ENCODE measurements at regions not wholly inside any gene's neighbourhood (a gene's known extent, or its start where the extent isn't known, plus 50 kb on each side); places are given as distances from the start of the nearest gene placed in this dataset.

GRCh38 chr1:55886856-55887712 lies 671.9 kb upstream of the USP24 start (continued):
- TF ChIP-seq FOXP4 (CRISPR knock-in tag; IDR thresholded peaks at IDR 0.05): no peak

- POLR2A ChIA-PET: no interaction called here
Measured at GRCh38 chr1:55885619-55886018, 670.5 kb upstream of the USP24 start.

More at GRCh38 chr1:55885619-55886018, 670.5 kb upstream of the USP24 start:
- intact Hi-C loops (cut with micrococcal nuclease; ENCODE audit: unreplicated experiment) (no loop called here), in situ Hi-C loops (cut with HindIII; ENCODE audit: extremely low pct_ligation_motif_present, low pct_unique_long_range_greater_than_20kb) (loop anchor here (25.0 kb wide), 1 partner anchor 398 kb away; no protein-coding TSS in a partner anchor)
- Histone ChIP-seq H4K20me1 (ENCODE audit: insufficient read depth, low read length) (no peaks in the 10 kb centered on the region), H3K27me3 (ENCODE audit: control insufficient read depth in 1 of 2, insufficient read depth in 2 of 2, low read length in 2 of 2) (no peaks in the 10 kb centered on the region; a peak in 1 of 5 replicates), H3K79me2 (ENCODE audit: insufficient read depth, low read length) (no peaks in the 10 kb centered on the region), H3K9ac (ENCODE audit: insufficient read depth, low read depth, low read length) (no peak overlapping the region), H3K4me2 (ENCODE audit: low read depth, low read length) (no peak overlapping the region), H3K4me1 (ENCODE audit: insufficient read depth, low read length) (no peaks in the 10 kb centered on the region), H3K27ac (ENCODE audit: extremely low read length, insufficient read depth, low read length) (no peak overlapping the region), H3K36me3 (replicated peaks in 1 of 2; ENCODE audit: control insufficient read depth in 1 of 2, insufficient read depth in 2 of 2, low read length in 2 of 2) (no peaks in the 10 kb centered on the region), H3K4me3 (replicated peaks in 1 of 3; ENCODE audit: insufficient read depth in 1 of 3, low read depth in 2 of 3, low read length in 3 of 3) (no peak overlapping the region), H3K9me3 (ENCODE audit: low read length) (no peaks in the 10 kb centered on the region), H2AFZ (ENCODE audit: low read length) (no peak overlapping the region)
- FAIRE-seq: no peak
- CTCF ChIA-PET (ENCODE audit: low intra/inter-chr PET ratio, low total read pairs): no interaction called here
- WGBS (ENCODE audit: low lambda C conversion rate): 10% methylated on average over 2 of the region's 2 CpGs
- ATAC-seq: no peak
- TF ChIP-seq SRSF9 (IDR thresholded peaks at IDR 0.05; ENCODE audit: borderline replicate concordance, insufficient read depth, low read depth, low read length, poor library complexity, severe bottlenecking) (no peak), PREB (CRISPR knock-in tag; IDR thresholded peaks at IDR 0.05) (no peak), SMAD3 (CRISPR knock-in tag; IDR thresholded peaks at IDR 0.05) (no peak), NONO (IDR thresholded peaks at IDR 0.05) (no peak), NONO (CRISPR knock-in tag; conservative IDR thresholded peaks at IDR 0.05) (no peak), HNF4G (IDR thresholded peaks at IDR 0.05; ENCODE audit: borderline replicate concordance, low read depth, low read length) (no peak), HNF4G (CRISPR knock-in tag; IDR thresholded peaks at IDR 0.05; ENCODE audit: borderline replicate concordance, low read depth) (no peak), ZNF577 (CRISPR knock-in tag; IDR thresholded peaks at IDR 0.05; ENCODE audit: borderline replicate concordance, low read depth) (no peak), BCL3 (CRISPR knock-in tag; IDR thresholded peaks at IDR 0.05) (no peak), ZNF598 (CRISPR knock-in tag; IDR thresholded peaks at IDR 0.05; ENCODE audit: borderline replicate concordance) (no peak), NR2C2 (CRISPR knock-in tag; IDR thresholded peaks at IDR 0.05; ENCODE audit: borderline replicate concordance) (no peak), RORA (CRISPR knock-in tag; IDR thresholded peaks at IDR 0.05) (no peak), ZNF382 (CRISPR knock-in tag; IDR thresholded peaks at IDR 0.05; ENCODE audit: borderline replicate concordance) (no peak), PBX2 (CRISPR knock-in tag; IDR thresholded peaks at IDR 0.05) (no peak)
- DNase-seq (ENCODE audit: low spot score): no peak
- BruUV-seq (replicated peaks): no TSS peak
